Activated CD4-positive, alpha-beta T cell treated with anti-CD3 and anti-CD28 coated beads, Interleukin-2, amount 50 U/mL, for 4 hours (primary cell): ENCODE measurements at regions not wholly inside any gene's neighbourhood (a gene's known extent, or its start where the extent isn't known, plus 50 kb on each side); places are given as distances from the start of the nearest gene placed in this dataset.
"Not testable (repeated sequence)": the region's sequence is repeated elsewhere in the genome, so short reads cannot be mapped to it uniquely, and the experiment has no call there.

Experiments
- DNase-seq, 2 experiments: peaks; one replicate each; pipeline ENCODE4 v3.0.0-alpha.2; 2020

DNA sequence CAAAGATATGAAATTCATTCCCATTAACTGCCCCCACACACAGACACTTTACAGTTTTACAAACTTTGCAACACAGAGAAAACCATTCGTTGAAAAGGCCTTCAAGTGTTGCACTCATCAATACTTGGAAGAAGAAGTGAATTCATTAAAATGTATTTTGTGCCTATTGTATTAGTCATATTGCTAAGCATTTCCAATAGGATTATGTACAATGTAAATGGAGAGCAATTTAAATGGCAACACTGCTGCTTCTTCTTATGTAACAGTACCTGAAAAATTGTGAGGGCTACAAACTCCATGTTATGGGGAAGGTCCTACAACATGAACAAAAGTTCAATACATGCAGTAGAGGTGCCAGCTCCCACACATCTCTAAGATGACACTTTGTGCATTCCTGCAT lies 209.3 kb upstream of the POGK start:
- DNase-seq, result no peak

DNA sequence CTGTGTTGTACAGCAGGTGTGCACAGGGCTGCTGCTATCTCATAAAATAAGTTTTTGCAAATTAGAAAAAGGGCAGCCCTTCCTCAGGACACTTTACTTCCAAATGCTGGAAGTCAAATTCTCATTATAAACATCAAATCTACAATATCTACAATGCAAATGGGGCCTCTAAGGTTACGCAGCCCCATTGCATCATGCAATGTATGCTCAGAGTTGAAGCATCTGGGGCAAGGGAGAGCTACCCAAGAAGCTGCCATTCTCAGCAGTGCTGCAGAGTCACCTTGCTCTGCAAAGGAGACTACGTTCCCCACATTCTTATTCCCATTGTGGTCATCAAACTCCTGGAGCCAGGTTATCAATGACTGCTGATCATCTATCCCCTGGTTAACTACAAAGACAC lies 208.9 kb upstream of the POGK start:
- DNase-seq, result no peak

DNA sequence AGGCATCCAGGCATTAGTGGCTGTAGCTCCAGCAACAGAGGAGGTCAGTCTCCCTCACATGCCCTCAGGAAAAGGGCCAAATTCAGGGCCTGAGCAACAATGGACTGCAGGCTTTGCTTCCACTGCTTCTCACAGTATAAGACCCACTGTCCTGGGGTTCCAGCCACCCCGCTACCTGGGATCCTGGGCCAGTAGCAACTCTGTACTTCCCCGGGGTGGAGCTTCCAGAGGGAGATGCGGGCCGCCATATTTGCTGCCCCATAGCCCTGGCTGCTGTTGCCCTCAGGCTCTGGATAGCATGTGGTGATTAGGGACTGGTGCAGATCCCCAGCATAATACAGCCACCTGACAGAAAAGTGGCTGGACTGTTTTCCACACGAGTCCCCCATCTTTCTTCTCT lies 201.1 kb upstream of the POGK start:
- DNase-seq, result no peak

DNA sequence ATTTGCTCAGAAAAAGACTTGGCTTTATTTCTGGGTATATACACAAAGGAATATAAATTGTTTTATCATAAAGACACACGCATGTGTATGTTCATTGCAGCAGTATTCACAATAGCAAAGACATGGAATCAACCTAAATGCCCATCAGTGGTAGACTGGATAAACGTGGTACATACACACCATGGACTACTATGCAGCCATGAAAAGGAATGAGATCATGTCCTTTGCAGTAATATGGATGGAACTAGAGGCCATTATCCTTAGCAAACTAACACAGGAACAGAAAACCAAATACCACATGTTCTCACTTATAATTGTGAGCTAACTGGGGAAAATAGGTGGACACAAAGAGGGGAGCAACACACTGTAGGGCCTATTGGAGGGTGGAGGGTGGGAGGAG lies 182.0 kb upstream of the POGK start:
- DNase-seq, result not testable (repeated sequence)

DNA sequence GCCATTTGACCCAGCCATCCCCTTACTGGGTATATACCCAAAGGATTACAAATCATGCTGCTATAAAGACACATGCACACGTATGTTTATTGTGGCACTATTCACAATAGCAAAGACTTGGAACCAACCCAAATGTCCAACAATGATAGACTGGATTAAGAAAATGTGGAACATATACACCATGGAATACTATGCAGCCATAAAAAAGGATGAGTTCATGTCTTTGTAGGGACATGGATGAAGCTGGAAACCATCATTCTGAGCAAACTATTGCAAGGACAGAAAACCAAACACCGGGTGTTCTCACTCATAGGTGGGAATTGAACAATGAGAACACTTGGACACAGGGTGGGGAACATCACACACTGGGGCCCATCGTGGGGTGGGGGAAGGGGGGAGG lies 172.5 kb upstream of the POGK start:
- not testable (repeated sequence) for DNase-seq

DNA sequence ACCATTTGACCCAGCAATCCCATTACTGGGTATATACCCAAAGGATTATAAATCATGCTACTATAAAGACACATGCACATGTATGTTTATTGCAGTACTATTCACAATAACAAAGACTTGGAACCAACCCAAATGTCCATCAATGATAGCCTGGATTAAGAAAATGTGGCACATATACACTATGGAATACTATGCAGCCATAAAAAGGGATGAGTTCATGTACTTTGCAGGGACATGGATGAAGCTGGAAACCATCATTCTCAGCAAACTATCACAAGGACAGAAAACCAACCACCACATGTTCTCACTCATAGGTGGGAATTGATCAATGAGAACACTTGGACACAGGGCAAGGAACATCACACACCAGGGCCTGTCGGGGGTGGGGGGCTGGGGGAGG lies 171.7 kb upstream of the POGK start:
- DNase-seq, result not testable (repeated sequence)

DNA sequence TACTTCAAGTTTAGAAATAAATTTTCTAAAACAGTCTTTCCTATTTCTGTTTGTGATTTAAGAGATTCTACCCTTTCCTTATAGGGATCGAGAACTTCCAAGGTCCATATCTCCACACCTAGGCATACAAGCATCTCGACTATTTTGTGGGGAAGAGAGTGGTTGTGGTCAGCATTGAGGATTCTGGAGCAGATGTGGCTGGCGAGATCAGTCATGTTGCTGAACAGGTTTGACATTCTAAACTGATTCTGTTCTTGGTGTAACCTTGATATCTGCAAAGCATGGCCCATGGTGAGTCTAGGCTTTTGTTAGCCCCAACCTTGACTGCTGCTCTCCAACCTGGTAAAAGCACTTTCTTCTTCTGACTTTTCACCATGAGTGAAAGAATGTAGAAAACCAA lies 167.6 kb upstream of the POGK start:
- DNase-seq, result no peak

DNA sequence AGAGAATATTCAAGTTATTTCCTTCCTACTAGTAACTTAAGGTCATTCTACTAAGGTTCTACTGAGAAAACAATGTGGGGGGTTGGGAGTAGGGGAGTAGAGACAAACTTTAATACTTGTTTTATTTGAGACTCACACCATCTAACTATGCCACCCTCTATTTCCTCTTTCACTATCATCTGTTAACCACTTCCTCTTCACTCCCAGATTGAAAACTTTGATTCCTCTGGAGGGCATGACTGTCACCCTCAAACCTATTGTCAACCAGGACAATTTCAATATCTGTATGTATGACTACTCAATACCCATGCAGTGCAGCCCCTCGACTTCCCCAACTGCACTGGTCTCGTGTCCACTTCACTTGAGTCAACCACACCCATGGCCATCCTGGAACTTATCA lies 165.6 kb upstream of the POGK start:
- DNase-seq, result no peak

DNA sequence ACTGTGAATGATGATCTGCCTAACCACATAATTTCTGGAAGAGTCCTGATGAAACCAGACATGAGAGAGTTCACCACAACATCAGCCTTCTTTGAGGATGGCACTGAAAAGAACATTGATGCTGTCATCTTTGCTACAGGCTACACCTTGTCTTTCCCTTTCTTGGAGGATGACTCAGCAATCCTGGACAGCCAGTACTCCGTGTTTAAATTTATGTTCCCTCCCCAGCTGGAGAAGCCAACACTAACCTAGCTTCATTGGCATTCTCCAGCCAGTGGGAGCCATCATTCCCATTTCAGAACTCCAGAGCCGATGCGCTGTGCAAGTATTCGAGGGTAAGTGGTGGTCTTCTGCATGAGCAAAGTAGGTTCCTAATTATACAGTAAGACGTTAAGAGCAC lies 164.1 kb upstream of the POGK start:
- DNase-seq, result no peak

DNA sequence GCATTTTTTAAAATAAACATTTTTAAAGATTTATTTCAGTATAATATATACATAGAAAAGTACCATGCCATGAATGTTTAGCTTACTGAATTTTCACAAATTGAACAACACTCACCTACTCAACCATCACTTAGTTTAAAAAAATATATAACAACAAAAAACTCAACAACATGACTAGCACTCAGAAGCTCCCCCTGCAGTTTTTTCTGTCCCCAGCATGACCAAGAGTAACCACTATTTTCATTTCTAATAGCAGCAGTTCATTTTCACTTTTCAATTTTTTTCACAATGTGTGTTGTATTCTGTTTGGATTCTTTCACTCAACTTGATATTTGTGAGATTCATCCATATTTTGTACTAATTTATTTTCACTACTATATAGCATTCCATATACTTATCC lies 162.3 kb upstream of the POGK start:
- DNase-seq, result no peak

DNA sequence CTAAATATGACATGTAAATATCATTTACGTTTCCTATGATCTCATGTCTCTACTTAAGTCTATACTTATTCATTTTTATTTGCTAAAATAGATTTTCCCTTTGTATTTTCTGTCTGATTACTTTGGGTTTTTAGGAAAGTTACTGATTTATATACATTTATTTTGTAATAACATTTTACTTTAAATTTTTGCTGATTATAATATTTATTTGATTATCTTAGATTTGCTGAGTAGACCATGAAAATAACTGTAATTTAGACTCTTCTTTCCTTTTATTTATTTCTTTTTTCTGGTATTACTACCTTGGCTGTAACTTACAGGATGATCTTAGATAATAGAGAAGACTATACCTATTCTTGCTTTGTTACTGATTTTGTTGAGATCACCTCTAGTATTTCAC lies 159.9 kb upstream of the POGK start:
- no peak for DNase-seq

DNA sequence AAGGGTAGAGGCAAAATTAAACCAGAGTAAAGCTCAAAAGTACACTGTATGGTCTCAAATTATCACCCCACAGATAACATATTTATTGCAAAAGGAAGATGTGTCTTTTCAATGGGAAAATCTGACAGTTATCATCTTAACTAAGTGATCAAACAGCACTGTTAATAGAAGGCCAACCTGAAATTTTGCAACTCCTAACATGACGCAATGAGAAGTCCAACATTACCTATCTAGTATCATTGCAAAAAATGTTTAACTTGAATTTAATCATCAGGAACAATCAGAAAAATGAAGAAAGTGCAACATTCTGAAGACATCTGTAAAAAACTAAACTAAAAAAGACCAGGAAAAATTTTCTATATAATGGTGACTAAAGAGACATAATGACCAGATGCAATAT lies 156.7 kb upstream of the POGK start:
- DNase-seq, result no peak

DNA sequence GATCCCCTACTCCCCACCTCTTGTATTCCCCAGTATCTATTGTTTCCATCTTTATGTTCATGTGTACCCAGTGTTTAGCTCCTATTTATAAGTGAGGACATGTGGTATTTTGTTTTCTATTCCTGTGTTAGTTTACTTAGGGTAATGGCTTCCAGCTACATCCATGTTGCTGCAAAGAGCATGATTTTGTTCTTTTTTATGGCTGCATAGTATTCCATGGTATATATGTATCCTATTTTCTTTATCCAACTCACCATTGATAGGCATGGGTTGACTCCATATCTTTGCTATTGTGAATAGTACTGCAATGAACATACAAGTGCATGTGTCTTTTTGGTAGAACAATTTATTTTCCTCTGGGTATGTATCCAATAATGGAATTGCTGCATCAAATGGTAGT lies 154.6 kb upstream of the POGK start:
- not testable (repeated sequence) for DNase-seq

DNA sequence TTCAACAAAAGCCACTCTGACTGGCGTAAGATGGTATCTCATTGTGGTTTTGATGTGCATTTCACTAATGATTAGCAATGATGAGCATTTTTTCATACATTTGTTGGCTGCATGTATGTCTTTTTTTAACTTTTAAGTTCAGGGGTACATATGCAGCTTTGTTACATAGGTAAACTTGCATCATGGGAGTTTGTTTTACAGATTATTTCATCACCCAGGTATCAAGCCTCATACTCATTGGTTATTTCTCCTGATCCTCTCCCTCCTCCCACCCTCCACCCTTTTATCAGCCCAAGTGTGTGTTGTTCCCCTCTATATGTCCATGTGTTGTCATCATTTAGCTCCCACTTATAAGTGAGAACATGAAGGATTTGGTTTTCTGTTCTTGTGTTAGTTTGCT lies 154.1 kb upstream of the POGK start:
- no peak for DNase-seq

DNA sequence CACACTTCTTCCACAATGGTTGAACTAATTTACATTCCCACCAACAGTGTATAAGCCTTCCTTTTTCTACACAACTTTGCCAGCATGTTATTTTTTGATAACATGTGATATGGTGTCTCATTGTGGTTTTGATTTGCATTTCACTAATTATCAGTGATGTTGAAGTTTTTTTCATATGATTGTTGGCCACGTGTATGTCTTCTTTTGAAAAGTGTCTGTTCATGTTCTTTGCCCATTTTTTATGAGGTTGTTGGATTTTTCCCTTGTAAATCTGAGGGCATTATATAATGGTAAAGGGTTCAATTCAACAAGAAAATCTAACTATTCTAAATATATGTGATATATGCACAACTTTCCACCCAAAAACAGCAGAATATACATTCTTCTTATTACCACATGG lies 153.4 kb upstream of the POGK start:
- DNase-seq, result not testable (repeated sequence)

DNA sequence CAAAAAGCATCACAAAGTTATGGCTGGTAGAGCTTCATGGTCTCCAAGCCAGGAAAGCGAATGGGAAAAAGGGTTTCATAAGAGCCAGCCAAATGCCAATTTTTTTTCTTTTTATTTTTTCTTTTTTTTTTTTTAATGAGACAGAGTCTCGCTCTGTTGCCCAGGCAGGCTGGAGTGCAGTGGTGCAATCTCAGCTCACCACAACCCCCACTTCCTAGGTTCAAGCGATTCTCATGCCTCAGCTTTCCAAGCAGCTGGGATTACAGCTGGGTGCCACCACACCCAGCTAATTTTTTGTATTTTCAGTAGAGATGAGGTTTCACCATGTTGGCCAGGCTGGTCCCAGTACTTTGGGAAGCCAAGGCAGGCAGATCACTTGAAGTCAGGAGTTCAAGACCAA lies 148.7 kb upstream of the POGK start:
- not testable (repeated sequence) for DNase-seq

DNA sequence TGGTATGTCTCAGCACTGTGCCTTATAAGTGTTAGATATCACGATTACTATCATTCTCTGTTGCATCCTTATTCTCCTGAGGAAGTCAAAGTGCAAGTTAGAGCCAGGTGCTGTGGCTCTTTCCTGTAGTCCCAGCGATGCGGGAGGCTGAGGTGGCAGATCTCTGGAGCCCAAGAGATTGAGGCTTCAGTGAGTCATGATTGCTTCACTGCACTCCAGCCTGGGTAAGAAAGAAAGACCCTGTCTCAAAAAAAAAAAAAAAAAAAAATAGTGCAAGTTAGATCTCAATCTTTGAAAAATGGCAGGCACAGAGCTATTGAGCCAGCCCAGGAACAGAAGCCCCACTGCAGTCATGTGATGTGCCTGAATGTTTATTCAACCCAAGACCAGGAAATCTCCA lies 147.8 kb upstream of the POGK start:
- DNase-seq, result no peak

DNA sequence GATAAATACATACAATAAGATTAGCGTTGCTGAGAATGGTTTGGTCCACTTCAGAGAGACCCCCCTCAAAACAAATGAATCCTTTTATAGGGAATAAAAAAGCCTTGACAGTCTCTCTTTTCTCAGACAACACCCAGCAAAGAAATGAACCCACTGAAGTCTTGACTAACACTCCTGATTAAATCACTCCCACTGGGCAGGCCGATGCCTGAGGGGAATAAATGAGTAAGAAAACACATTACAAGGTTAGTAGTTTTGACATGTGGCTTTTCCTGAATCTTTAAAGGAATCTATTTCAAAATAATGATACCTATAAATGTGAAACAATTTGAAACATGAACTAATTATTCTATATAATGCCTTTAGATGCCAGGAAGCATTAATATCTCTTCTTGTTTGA lies 146.9 kb upstream of the POGK start:
- DNase-seq, result no peak

DNA sequence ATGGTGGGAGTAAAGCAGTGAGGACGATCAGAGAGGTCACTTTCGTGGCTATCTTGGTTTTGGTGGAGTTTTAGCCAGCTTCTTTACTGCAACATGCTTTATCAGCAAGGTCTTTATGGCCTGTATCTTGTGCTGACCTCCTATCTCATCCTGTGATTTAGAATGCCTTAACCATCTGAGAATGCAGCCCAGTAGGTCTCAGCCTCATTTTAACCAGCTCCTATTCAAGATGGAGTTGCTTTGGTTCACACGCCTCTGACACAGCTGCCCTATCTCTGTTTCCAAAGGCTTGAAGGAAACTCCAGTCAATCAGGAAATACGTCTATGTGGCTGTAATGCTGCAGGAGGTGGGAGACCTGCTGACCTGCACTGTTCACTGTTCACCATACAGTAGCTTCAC lies 146.1 kb upstream of the POGK start:
- no peak for DNase-seq

DNA sequence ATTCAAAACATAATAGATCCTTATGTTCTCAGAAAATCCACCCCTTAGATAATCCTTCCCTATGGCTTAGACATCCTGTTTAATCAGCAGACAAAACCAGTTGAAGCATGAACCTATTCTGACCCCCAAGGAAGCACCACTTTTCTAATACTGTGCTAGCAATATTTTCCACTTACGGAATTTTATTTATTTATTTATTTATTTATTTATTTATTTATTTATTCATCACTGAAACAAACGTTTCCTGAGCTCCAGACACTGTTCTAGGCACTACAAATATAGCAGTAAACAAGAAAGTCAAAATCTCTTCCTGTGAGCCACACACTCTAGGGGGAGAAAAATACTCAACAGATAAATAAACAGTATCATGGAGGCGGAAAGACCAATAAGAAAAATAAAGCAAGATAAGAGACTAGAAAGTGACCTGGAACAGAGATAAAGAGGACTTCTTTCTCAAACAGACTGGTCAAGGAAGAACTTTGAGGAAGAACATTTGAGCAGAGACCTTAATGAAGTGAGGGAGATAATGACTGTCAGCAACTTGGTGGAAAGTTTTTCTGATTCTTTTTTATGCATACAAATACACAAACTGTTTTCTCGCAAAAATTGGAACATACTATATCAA lies 145.5 kb upstream of the POGK start:
- no peak for DNase-seq

DNA sequence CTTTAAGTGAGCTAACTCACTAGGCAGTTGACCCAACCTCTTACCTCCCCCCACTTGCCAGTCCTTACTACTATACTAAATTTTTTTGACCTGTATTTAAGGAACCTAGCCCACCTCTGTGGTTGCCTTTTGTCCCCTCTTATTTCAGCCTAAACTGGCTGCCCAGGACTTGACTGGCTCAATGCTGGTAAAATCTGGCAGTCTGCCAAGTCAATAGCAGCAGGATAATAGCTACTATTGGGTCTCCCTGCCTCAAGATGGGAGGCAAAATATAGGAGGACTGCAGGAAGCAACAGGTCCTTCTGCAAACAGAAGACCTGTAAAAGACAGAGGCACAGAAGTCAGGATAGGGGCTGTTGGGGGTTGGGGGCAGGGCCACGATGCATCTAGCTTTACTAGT lies 144.2 kb upstream of the POGK start:
- no peak for DNase-seq

DNA sequence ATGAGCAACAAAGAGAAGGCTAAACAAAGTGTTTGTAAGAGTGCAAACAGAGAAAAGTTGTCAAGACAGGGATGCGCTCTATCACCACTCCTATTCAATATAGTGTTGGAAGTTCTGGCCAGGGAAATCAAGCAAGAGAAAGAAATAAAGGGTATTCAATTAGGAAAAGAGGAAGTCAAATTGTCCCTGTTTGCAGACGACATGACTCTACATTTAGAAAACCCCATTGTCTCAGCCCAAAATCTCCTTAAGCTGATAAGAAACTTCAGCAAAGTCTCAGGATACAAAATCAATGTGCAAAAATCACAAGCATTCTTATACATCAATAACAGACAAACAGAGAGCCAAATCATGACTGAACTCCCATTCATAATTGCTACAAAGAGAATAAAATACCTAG lies 143.4 kb upstream of the POGK start:
- not testable (repeated sequence) for DNase-seq

DNA sequence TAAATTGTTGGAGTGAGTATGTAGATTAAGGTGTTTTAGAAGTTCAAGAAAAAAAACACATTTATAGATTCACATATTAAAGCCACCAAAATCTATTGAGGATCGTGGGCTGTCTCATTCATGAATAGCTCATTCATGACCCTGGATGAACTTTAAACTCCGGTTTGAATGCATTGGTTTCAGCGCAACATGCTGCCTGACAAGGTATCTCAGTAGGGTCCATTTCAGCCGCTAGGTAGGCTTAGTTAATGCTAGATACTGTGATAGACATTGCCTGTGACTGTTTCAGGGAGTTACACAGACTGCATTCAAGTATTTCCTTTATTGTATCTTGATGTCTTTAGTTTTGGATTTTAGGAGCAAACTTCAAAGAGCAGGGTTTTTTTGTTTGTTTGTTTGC lies 140.5 kb upstream of the POGK start:
- no peak for DNase-seq

DNA sequence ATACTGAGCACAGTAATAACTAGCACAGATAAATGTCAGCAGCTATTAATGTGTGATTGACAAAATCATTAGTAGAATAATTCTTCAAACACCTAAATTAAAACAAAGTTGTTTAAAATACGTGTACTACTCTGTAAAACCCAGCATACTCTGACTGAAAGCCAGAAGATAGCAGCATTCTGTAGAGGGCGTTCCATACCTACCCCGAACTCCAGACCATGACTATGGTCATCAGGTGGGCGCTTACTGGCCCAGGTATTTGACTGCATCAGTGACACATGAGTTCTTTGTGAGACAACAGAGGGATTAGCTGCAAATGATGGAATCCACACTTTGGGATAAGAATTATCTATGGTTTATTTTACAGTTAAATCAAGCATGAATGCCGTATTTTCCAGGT lies 139.7 kb upstream of the POGK start:
- DNase-seq, result no peak

DNA sequence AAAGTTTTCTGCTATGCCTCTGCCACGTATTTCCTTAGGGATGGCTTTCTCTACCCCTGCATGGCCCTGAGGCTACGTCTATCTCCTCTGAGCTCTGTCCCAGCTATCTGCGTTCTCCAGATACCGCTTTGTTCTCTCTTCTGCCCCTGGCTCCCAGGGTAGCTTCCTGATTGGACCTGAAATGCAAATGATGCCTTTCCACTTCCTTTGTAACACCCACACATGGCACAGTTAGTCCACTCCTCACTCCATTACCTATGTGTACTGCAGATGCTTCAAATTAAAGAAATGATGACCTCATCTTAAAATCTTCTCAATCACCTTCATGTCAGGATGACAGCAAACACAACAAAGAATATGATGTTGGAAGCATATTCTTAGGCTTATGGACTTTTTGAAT lies 138.6 kb upstream of the POGK start:
- no peak for DNase-seq

DNA sequence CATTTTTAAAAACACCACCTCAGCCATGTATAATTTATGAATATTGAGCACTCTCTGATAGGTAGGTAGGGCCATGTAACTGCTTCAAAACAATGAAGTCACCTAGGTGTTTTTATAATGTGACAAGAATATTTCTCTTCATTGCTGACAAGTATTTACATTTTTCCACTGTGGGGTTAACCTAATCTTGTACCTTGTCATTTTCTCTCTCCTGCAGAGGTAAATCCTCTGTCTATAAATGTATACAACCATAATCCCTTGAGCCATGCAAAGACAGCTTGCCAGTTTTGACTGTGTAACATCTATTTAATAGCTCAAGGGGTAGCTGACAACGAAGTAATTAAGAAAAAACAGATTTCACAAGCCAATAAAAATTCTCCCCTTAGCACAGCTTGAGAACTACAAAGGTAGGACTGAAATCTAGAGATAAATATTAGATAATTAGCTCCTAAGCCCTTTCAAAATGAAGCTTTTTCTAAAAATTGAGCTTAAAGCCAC lies 137.6 kb upstream of the POGK start:
- DNase-seq, result no peak
